Ascending aorta (tissue), 2 donors: ENCODE measurements at regions not wholly inside any gene's neighbourhood (a gene's known extent, or its start where the extent isn't known, plus 50 kb on each side); places are given as distances from the start of the nearest gene placed in this dataset.

Experiments used
- DNase-seq, 2 donors: peaks; one replicate each; pipeline ENCODE4 v3.0.0-alpha.2; 2019; ENCODE audit warnings: low spot score in 2 of 2
- H3K27ac ChIP-seq, 2 donors: fragments of 200-600 bp; sonication (generic); one replicate each; pipeline ENCODE4 v1.5.1; 2016 to 2017; ENCODE audit warnings: mild to moderate bottlenecking in 1 of 2
- H3K27me3 ChIP-seq: fragments of 200-600 bp; sonication (generic); one replicate; pipeline ENCODE4 v1.5.1; 2017
- H3K36me3 ChIP-seq, 2 donors: fragments of 200-600 bp; sonication (generic); one replicate each; pipeline ENCODE4 v1.5.1; 2016
- H3K4me1 ChIP-seq, 2 donors: fragments of 200-600 bp; sonication (generic); one replicate each; pipeline ENCODE4 v1.5.1; 2016 to 2017; ENCODE audit warnings: mild to moderate bottlenecking in 1 of 2
- H3K4me3 ChIP-seq, 2 donors: fragments of 200-600 bp; sonication (generic); one replicate each; pipeline ENCODE4 v1.5.1; 2016 to 2017; ENCODE audit warnings: mild to moderate bottlenecking in 1 of 2
- H3K9me3 ChIP-seq, 2 donors: fragments of 200-600 bp; sonication (generic); one replicate each; pipeline ENCODE4 v1.5.1; 2016
- CTCF ChIP-seq, 3 experiments: fragments of 200-600 bp in 2 of 3; fragments of 450-650 bp in 1 of 3; sonication (generic) in 2 of 3; IDR thresholded peaks; one replicate each; pipeline ENCODE4 v1.5.1; 2016 to 2019; ENCODE audit warnings: antibody characterized with exemption in 3 of 3, mild to moderate bottlenecking in 1 of 3, moderate library complexity in 1 of 3
- intact Hi-C: fragments of 100-400 bp; cut with DNase I; formaldehyde crosslinking; loops from one replicate; pipeline ENCODE4 v1.15.1; 2023

- no peak for TF ChIP-seq CTCF (IDR thresholded peaks at IDR 0.05)
- Histone ChIP-seq H3K27me3 (no peaks in the 10 kb centered on the region), H3K4me1 (peaks cover 0 to 10% of the 10 kb centered on the region in 2 donors), H3K36me3 (no peaks in the 10 kb centered on the region), H3K4me3 (no peak overlapping the region), H3K9me3 (no peaks in the 10 kb centered on the region), H3K27ac (no peak overlapping the region)
- no peak for DNase-seq
- intact Hi-C loops: no loop called here
Observed at GRCh38 chr6:84554074-84554473, 210.3 kb downstream of the TBX18 start.

GRCh38 chr6:84553527-84553926, 210.9 kb downstream of the TBX18 start:
- Histone ChIP-seq H3K4me3 (no peak overlapping the region), H3K36me3 (no peaks in the 10 kb centered on the region), H3K4me1 (peaks cover 0 to 10% of the 10 kb centered on the region in 2 donors), H3K27ac (no peak overlapping the region), H3K27me3 (no peaks in the 10 kb centered on the region), H3K9me3 (no peaks in the 10 kb centered on the region)
- no peak for DNase-seq
- intact Hi-C loops: no loop called here
- TF ChIP-seq CTCF (IDR thresholded peaks at IDR 0.05): no peak

DNA sequence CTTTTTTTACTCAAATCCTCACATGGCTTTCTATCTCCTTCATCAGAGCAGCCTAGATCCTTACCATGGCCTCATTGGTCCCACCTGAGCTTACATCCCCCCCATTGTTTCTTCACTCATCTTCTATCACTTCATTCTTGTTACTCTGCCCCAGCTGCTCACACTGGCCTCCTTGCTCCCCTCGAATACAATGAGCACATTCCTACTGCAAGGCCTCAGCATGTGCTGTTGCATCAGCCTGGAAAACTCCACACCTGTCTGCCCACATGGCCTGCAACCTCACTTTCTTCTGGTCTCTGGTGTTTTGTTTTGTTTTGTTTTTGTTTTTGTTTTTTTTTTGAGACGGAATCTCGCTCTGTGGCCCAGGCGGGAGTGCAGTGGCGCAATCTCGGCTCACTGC, 212.6 kb downstream of the TBX18 start:
- intact Hi-C loops: no loop called here
- no peak overlapping the region for H3K27ac ChIP-seq
- DNase-seq: no peak
- peaks cover 0 to 5% of the 10 kb centered on the region in 2 donors for H3K4me1 ChIP-seq
- H3K27me3 ChIP-seq: no peaks in the 10 kb centered on the region
- no peak overlapping the region for H3K4me3 ChIP-seq
- H3K36me3 ChIP-seq: no peaks in the 10 kb centered on the region
- no peak for TF ChIP-seq CTCF (IDR thresholded peaks at IDR 0.05)
- H3K9me3 ChIP-seq: no peaks in the 10 kb centered on the region

DNA sequence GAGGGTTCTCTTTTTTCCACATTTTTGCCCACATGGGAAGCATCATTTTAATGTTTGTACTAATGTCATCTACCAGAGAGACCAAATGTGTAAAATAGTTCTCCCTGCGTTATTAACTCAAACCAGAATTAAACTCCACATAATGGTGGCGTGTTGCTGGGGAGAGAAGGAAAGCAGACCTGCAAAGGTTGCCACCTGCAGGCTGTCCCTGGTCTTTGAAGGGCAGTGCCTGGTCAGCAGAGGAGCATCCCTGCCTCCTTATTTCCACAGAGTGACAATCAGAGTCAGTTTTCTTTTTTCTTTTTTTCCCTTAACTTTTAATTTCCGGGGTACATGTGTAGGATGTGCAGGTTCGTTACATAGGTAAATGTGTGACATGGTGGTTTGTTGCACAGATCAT, 214.5 kb downstream of the TBX18 start:
- no peak overlapping the region for H3K4me3 ChIP-seq
- no peaks in the 10 kb centered on the region for H3K4me1 ChIP-seq
- no peak for DNase-seq
- no peak for TF ChIP-seq CTCF (IDR thresholded peaks at IDR 0.05)
- H3K9me3 ChIP-seq: no peaks in the 10 kb centered on the region
- H3K27ac ChIP-seq: no peak overlapping the region
- no peaks in the 10 kb centered on the region for H3K36me3 ChIP-seq
- H3K27me3 ChIP-seq: no peaks in the 10 kb centered on the region
- intact Hi-C loops: no loop called here

- Histone ChIP-seq H3K27me3 (no peaks in the 10 kb centered on the region), H3K4me3 (no peak overlapping the region), H3K4me1 (no peaks in the 10 kb centered on the region), H3K27ac (no peak overlapping the region), H3K9me3 (peaks cover 0 to 8% of the 10 kb centered on the region in 2 donors), H3K36me3 (no peaks in the 10 kb centered on the region)
- DNase-seq: no peak
- intact Hi-C loops: no loop called here
- no peak for TF ChIP-seq CTCF (IDR thresholded peaks at IDR 0.05)
Observed at GRCh38 chr6:84547341-84547801, 217.0 kb downstream of the TBX18 start.

- H3K4me3 ChIP-seq: no peak overlapping the region
- H3K27me3 ChIP-seq: no peaks in the 10 kb centered on the region
- TF ChIP-seq CTCF (IDR thresholded peaks at IDR 0.05): no peak
- no peaks in the 10 kb centered on the region for H3K36me3 ChIP-seq
- intact Hi-C loops: no loop called here
- H3K27ac ChIP-seq: no peak overlapping the region
- H3K9me3 ChIP-seq: peaks cover 0 to 9% of the 10 kb centered on the region in 2 donors
- no peak for DNase-seq
- H3K4me1 ChIP-seq: no peaks in the 10 kb centered on the region
Observed at GRCh38 chr6:84546427-84546914, 217.9 kb downstream of the TBX18 start.
